ENCODE measurements at regions not wholly inside any gene's neighbourhood (a gene's known extent, or its start where the extent isn't known, plus 50 kb on each side); places are given as distances from the start of the nearest gene placed in this dataset.
"Not testable (repeated sequence)": the region's sequence is repeated elsewhere in the genome, so short reads cannot be mapped to it uniquely, and the experiment has no call there.

DNA sequence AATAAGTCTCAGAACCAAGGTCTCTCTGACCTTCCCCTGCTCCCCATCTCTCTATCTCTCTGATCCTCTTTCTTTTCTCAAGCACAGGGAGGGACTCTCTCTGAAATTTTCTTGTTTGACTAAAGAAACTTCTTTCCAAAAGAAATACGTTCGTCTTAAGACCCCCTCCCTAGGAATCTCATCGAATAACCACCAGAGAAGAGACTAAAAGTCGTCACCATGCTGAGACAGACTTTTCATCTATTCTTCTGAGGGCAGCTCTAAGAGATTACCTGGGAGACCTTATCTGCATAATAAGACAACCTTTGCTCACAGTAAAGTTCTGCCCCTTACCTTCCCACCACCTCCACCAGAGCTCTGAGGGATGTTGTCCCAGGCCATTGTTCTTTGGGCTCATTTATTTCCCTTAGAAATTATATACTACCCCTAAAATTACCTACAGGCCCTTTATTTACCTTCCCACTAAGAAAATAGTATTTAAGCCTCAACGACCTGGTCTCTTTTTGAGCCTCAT, 133.7 kb upstream of the EEF2KMT start:
- no peak for DNase-seq (ENCODE audit: low read depth, low spot score)

DNA sequence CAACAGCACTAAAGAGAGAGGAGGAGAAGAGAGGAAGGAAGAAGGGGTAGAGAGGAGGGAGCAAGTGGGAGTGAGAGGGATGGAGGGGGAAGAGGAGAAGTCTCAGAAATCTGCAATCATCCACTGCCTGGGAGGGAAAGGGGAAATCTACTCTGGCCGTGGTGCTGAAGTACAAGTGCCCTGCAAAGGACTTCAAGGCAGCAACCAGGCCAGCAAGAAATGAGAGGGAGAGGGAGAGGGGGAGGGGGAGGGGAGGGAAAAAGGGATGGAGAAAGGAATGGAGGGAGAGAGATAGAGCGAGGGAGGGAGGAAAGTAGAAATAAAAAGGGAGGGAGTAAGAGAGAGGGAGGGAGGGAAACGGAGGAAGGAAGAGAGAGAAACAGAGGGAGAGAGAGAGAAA, 130.8 kb upstream of the EEF2KMT start:
- DNase-seq (ENCODE audit: low read depth, low spot score) = peak; percentile 52

DNA sequence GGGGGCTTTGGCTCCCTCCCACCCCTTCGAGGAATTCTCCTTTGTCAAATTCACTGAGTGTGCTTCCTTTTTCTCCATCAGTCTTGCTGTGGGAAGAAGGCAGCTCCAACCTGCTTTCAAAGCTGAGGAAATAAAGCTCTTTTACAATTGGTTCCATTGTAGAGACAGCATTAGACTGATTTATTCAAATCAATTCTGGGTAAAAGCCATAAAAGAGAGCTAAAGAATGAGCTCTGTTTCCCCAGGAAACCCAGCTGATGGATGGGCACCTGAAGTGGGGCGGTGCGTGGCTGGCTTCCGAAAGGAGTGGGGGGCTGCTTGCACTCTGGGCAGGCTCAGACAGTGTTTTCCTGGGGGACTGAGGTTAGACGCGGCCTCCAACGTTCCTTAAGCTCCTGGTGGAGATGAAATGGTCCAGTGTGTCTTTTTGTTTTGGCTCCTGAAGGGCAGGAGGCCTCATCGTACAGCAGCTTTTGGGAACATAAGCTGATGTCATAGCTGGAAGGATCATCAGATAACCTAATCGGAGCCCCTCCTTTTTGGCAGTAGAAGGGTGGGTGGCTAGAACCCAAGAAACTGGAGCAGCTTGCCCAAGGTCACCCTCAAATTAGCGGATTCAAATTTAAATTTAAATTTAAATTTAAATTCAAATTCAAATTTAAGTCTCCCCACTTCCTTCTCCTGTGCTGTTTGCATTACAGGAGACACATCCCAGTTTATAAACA, 128.5 kb upstream of the EEF2KMT start:
- no peak for DNase-seq (ENCODE audit: low read depth, low spot score)

DNA sequence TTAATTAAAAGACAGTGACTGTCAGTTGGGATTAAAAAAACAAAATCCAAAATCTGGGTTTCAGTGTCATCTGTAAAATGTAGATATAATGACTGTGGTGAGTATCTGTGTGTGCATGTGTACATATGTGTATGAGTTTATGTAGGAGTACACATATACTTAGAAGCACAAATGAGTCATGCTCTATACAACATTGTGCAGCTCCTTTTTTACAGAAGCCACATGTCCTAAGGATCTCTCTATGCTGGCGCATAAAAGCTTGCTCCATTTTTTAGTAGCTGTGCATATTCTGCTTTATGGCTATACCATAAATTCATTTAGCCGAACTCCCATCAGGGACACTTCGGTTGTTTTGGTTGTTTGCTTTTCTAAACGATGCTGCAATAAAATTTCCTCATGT, 125.2 kb upstream of the EEF2KMT start:
- no peak for DNase-seq (ENCODE audit: low read depth, low spot score)

DNA sequence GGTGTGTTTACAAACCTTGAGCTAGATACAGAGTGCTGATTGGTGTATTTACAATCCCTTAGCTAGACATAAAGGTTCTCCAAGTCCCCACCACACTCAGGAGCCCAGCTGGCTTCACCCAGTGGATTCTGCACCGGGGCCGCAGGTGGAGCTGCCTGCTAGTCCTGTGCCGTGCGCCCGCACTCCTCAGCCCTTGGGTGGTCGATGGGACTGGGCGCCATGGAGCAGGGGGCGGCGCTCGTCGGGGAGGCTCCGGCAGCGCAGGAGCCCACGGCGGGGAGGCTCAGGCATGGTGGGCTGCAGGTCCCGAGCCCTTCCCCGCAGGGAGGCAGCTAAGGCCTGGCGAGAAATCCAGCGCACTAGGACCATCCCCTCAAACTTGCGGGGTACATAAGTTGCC, 124.2 kb upstream of the EEF2KMT start:
- DNase-seq (ENCODE audit: low read depth, low spot score) = not testable (repeated sequence)

DNA sequence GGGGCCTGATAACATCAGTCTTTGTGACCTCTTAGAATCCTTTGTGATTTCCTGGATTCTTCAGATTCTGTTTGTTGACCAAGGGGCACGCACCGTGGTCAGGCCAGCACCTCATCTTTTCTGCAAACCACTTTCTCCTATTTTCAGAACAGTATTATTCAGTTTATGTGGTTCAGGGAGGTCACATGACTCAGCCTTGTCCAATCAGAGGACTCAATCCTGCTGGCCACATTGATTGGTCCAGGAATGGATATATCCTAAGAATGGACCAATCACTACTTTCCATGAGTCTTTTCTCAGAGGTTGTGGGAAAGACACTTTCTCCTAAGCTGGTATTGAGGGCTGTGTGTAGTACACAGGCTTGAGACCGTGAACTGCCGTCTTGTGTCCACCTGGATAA, 123.1 kb upstream of the EEF2KMT start:
- DNase-seq (ENCODE audit: low read depth, low spot score) = no peak

DNA sequence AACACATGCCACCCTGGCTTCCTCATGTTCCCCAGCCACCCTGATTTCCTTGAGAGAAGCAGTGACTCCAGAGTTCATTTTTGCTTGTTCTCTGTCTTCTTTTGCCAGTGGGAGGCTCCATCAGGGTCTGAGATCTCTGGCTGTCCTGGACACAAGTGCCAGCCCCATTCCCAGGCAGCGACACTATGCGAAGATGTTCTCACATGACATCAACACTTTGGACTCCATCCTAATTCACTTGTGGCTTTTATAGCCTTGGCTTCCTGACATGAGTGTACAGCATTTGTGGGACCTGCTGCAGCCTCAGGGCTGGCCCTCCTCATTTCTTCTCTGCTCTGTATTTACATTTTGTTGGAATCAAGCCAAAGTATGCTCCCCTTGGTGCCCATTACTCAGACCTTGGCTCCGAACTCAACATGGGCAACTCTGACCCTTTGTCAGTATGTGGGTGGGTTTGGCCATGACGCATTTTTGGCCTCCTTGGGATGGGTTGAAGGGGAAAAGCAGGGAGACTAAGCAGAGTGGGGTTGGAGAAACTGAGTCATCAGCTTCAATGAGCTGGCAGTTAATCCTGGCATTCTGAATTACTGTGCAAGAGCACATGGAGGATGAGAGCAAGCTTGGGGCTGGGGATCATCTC, 119.0 kb upstream of the EEF2KMT start:
- no peak for DNase-seq (ENCODE audit: low read depth, low spot score)

DNA sequence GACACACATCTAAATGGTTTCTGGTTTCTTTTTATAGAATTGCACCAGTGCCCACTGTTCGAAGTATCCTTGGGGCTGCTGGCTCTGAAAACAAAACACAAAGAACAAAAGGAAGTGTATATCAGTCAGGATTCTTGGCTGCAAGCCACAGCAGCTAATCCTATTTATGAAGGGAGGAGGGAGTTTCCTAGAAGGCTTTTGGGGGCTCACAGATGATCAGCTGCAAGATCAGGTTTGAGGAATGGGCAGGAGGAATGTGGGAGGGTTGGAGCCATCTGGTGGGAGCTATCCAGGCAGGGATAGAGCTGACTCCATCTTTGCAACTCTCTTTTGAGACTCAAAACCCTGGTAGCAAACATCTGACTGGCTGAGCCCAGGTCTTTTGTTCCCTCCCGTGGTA, 118.3 kb upstream of the EEF2KMT start:
- no peak for DNase-seq (ENCODE audit: low read depth, low spot score)

DNA sequence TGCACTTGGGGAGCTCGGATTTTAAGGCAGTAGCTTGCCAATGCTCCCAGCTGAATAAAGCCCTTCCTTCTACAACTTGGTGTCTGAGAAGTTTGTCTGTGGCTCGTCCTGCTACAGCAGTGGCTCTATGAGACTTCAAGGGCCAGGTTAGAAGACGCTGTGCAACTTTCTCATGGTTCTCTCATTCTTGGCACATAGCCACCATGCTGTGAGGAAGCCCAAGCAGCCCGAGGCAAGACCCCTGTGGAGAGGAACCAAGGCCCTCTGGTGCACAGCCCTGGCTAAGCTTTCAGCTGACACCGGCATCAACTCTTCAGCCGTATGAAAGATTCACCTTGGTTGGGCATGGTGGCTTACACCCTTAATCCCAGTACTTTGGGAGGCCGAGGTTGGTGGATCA, 116.9 kb upstream of the EEF2KMT start:
- no peak for DNase-seq (ENCODE audit: low read depth, low spot score)

DNA sequence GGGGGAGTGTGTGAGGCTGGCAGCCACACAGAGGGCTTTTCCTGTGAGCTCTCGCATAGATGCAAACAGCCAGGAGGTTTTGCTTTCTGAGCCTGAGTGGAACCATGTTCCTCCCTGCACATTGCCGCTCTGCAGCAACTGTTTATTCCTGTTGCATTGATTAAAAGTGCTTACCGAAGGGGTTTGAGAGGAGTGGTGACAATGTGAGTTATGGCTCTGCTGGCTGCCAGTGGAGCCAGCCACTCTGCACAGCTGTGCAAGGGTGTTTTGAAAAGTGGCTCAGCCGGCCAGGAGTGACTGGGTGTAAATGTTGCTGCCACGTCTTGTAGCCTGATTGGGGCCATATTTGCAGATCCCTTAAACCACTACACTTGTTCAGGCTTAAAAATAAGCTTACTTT, 114.9 kb upstream of the EEF2KMT start:
- DNase-seq (ENCODE audit: low read depth, low spot score) = not testable (repeated sequence)

DNA sequence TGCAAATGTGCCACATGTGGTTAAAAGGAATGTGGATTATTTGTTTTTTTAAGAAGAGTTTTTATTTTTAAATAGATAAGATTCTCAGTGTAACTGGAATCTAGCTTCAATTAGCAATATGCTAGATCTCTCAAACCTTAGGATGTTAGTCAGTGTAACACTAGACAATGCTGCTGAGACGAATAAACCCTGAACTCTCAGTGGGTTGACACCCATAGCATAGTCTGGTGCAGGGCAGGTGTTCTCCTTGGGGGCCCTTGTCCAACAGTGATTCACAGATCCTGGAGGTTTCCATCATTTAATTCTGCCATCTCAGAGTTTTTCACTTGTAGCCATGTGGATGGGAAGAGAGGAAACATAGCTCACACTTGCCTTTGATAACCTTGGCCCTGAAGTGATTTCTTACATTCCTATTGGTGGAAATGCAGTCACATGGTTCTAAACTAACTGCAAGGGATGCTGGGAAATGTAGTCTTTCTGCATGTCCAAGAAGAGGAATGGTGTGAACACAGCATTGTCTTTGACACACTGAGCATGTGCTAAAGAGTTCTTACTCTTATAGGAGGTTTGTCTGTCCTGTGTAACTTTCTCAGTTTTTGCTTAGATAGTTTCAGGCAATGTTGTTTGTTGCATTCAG, 110.4 kb upstream of the EEF2KMT start:
- DNase-seq (ENCODE audit: low read depth, low spot score) = peak; percentile 56

DNA sequence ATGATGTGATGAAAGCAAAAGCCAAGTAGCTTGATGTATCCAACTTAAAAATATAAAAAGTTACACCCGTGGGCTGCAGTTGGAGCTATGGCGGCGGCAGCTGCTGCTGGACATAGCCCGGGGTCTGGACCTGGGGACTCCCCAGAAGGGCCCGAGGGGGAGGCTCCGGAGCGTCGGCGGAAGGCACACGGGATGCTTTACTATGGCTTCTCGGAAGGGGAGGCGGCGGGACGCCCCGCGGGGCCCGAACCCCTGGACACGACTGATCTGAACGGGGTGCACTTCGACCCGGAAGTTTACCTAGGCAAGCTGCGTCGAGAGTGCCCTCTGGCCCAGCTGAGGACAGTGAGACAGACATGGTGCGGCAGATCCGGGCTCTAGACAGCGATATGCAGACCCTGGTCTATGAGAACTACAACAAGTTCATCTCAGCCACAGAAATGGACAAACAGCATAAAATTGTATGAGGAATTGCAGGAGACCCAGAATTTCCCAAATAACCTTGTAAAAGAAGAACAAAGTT, 109.5 kb upstream of the EEF2KMT start:
- DNase-seq (ENCODE audit: low read depth, low spot score) = no peak

DNA sequence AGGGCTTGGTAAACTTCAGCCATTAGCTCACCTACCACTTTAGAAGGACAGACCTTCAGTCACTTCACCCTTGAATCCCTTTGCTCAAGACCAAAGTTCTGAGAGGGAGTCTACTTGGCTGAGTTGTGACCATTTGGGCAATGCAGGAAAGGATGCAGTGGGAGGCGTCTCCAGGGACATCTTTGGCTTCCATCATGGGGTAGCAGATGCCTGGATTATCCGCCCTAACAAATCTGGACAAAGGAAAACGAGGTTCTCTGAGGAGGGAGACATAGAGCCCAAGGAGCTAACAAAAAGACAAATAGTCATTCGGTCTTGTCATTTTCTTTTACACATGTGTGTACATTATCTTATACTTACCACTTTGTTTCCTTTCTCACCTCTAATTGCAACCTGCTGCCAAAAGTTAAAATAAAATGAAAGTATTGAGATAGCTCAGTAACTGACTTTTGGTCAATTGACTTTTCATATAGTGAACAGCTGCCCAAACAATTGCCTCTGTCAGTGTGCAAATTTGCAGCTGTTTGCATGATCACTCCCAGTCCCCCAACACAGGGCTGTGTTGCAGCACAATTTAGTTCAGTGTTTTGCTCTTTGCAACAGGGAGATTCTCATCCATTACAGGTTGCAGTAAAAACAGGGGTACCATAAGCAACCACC, 108.9 kb upstream of the EEF2KMT start:
- no peak for DNase-seq (ENCODE audit: low read depth, low spot score)

DNA sequence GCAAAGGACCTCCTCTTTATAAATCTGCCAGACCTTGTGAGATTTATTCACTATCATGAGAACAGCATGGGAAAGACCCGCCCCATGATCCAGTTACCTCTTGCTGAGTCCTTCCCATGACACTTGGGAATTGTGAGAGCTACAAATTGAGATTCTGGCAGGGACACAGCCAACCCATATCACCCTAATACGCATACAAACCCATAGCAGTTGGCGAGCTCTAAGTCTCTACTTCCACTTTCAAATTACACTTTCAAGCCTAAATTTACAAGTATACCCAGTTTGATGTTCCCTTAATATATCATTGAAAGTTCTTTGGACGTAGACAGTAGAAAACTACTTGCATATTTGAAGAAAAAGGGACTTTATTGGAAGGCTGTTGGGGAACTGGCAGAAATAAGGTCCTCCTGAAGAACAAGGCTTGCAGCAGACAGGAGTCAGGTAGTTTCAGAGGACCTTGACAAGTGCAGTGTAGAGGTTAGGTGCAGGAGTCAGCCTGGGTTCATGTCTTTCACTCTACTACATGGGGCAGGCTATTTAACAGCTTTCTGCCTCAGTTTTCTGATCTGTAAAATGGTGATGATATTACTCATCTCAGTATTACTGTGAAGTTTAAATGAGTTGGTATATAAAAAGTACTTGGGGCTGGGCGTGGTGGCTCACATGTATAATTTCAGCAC, 107.9 kb upstream of the EEF2KMT start:
- no peak for DNase-seq (ENCODE audit: low read depth, low spot score)

DNA sequence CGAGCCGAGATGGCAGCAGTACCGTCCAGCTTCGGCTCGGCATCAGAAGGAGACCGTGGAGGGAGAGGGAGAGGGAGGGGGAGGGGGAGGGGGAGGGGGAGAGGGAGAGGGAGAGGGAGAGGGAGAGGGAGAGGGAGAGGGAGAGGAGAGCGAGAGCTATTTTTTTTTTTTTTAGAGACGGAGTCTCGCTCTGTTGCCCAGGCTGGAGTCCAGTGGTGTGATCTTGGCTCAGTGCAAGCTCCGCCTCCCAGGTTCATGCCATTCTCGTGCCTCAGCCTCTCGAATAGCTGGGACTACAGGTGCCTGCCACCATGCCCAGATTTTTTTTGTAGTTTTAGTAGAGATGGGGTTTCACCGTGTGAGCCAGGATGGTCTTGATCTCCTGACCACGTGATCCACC, 106.1 kb upstream of the EEF2KMT start:
- not testable (repeated sequence) for DNase-seq (ENCODE audit: low read depth, low spot score)

DNA sequence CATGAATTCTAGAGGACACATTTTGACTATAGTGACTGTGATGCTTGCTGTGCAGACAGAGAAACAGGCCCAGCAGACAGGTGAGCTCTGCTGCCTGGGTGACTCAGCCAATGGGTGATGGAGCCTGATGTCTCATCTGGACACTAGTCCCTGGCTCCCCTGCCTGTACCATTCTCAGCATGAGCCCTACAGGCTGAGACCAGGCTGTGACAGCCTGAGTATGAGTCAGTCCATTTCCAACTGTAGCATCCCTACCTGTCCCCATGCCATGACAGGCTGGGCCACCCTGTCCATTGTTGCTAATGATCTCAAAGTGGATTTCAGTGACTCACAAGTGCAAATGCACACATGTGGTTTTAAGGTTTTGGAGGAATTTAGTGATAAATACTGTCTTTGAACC, 102.5 kb upstream of the EEF2KMT start:
- DNase-seq (ENCODE audit: low read depth, low spot score) = no peak

DNA sequence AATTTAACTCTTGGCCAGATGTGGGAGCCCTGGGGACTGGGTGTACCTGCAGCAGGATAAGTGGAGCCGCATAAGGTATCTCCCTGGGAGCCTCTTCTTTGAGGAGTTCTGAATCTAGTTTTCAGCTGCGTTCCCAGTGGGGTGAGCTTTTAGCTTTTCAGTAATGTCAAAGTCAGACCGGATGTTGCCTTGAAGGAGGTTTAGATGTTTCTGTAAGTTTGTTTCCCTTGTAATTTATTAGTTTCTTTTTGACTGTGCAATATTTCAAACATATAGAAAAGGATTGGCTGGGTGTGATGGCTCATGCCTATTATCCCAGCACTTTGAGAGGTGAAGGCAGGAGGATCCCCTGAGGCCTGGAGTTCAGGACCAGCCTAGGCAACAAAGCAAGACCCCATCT, 98.6 kb upstream of the EEF2KMT start:
- DNase-seq (ENCODE audit: low read depth, low spot score) = no peak

DNA sequence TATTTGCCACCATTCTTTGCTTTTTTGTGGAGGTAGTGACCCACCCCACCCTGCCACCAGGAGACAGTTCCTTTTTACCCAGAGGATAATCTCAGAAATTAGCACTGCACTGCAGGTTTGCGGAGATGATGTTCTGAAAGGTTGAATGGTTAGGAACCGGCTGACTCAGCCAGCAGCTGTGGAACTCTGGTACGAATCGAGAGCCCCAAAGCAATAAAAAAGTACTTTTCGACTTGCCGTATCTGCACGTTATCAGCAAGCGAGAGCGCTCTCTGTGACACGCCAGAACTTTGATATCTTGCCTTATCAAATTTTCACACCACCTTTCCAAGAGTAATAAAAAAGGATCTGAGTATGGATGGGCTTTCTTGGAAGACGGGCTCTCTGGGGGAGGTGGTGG, 96.3 kb upstream of the EEF2KMT start:
- DNase-seq (ENCODE audit: low read depth, low spot score) = no peak

DNA sequence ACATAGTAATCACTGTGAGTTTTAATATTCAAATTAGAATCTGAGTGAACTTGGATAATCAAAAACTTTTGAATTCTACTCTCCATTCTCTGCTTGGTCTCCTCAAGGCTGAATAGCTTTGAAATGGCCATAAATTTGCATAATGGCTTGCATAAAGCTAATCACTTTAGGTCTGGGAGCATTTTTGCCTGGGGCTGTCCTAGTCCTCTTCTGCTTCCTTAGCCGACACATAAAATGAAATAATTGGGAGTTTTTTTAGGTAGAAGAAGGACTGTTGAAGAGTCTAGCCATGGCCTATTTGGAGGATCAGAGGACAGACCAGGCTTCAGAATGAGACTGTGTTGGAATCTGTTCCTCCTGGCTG, 91.4 kb upstream of the EEF2KMT start:
- DNase-seq (ENCODE audit: low read depth, low spot score) = no peak

DNA sequence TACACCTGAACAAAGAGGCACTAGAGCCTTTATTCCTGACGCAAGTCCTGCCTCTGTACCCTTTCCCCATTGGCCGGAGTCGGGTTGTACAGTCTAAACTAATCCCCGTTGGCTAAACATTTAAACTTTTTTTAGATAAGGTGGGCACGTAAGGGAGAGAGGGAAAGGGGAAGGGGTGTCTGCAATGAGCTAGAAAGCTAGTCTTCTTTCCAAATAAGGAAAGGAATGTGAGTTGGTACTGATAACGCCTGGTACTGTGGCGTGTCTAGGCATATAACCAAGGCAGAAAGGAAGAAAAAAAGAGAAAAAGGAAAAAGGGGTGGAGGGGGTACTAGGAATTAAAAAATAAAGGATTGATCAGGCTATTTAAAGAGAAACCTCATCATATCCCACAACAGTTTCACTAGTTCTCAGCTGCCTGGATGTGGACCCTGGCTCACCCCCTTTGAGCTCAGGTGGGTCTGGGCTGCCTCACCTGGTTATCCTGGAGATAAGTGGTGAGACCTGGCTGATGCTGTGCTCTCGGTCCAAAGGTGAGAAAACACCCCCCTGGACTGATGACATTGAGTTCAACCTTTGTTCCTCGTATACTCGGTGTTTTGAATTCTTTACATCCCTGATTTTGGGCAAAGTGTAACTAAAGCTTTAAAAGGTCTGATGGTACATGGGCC, 90.9 kb upstream of the EEF2KMT start:
- no peak for DNase-seq (ENCODE audit: low read depth, low spot score)

DNA sequence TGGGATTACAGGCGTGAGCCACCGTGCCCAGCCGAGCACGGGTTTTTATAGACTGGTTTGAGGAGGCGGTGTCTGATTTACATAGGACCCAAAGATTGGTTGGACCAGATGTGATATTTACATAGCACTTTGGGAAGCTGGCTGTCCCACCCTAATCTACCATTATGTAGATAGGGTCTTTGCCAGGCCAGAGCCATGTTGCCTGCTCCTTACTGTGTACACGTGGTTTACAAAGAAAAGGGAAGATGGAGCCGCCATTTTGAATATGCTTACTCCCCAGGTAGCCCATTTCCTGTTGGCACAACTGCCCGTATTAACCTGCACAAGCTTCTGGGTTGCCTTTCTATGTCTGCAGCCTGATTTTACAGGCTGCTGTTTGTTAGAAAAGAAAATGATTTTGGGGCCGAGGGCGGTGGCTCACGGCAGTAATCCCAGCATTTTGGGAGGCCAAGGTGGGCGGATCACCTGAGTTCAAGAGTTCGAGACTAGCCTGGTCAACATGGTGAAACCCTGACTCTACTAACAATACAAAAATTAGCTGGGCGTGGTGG, 89.9 kb upstream of the EEF2KMT start:
- DNase-seq (ENCODE audit: low read depth, low spot score) = no peak
